ENCODE measurements at regions not wholly inside any gene's neighbourhood (a gene's known extent, or its start where the extent isn't known, plus 50 kb on each side); places are given as distances from the start of the nearest gene placed in this dataset.

- no peak for TF ChIP-seq CTCF (IDR thresholded peaks at IDR 0.05)
- TF ChIP-seq POLR2A (IDR thresholded peaks at IDR 0.05) = no peak
These were observed 451.3 kb downstream of the EPHA3 start for GRCh38 chr3:89558711-89559110.
